ENCODE measurements at regions not wholly inside any gene's neighbourhood (a gene's known extent, or its start where the extent isn't known, plus 50 kb on each side); places are given as distances from the start of the nearest gene placed in this dataset.

- Histone ChIP-seq H3K27me3 (no peaks in the 10 kb centered on the region), H4K20me1 (no peaks in the 10 kb centered on the region), H3K27ac (no peak overlapping the region), H3K36me3 (no peaks in the 10 kb centered on the region), H3K4me1 (no peaks in the 10 kb centered on the region), H3K9ac (no peak overlapping the region), H3K9me3 (replicated peaks in 1 of 11) (peaks cover 0 to 27% (median 14%) of the 10 kb centered on the region in 11 experiments; a peak in 15 of 22 replicates), H3K4me2 (no peak overlapping the region), H3K4me3 (no peak overlapping the region)
- no peak for TF ChIP-seq Cebpa-rat (IDR thresholded peaks at IDR 0.05)
Observed at GRCh38 chr4:154107337-154107736, 318.5 kb upstream of the SFRP2 start.

- H3K27me3 ChIP-seq, result no peaks in the 10 kb centered on the region
- H3K4me2 ChIP-seq, result peak overlapping the region in 1 of 11 experiments; percentile 14; a peak in 1 of 22 replicates
- no peak for TF ChIP-seq Cebpa-rat (IDR thresholded peaks at IDR 0.05)
- no peak overlapping the region for H3K4me3 ChIP-seq
- H4K20me1 ChIP-seq, result no peaks in the 10 kb centered on the region
- no peaks in the 10 kb centered on the region for H3K9me3 ChIP-seq (replicated peaks in 1 of 11)
- no peaks in the 10 kb centered on the region for H3K36me3 ChIP-seq
- H3K9ac ChIP-seq, result no peak overlapping the region
- no peak overlapping the region for H3K27ac ChIP-seq
- H3K4me1 ChIP-seq, result peaks cover 0 to 5% (median 0%) of the 10 kb centered on the region in 10 experiments; a peak in 1 of 20 replicates
Observed at GRCh38 chr4:154088741-154089140, 299.9 kb upstream of the SFRP2 start.

- Histone ChIP-seq H3K9me3 (replicated peaks in 1 of 11) (no peaks in the 10 kb centered on the region), H3K36me3 (no peaks in the 10 kb centered on the region), H3K4me1 (peaks cover 0 to 5% (median 0%) of the 10 kb centered on the region in 10 experiments; a peak in 1 of 20 replicates), H4K20me1 (no peaks in the 10 kb centered on the region; a peak in 1 of 22 replicates), H3K27me3 (no peaks in the 10 kb centered on the region), H3K27ac (no peak overlapping the region), H3K9ac (no peak overlapping the region), H3K4me3 (no peak overlapping the region), H3K4me2 (no peak overlapping the region)
- TF ChIP-seq Cebpa-rat (IDR thresholded peaks at IDR 0.05), result no peak
Observed at GRCh38 chr4:154086247-154086646, 297.4 kb upstream of the SFRP2 start.

GRCh38 chr4:154084864-154085263 lies 296.0 kb upstream of the SFRP2 start:
- Histone ChIP-seq H3K27me3 (no peaks in the 10 kb centered on the region), H3K27ac (no peak overlapping the region), H3K36me3 (no peaks in the 10 kb centered on the region), H3K4me1 (peaks cover 0 to 5% (median 0%) of the 10 kb centered on the region in 10 experiments; a peak in 1 of 20 replicates), H3K4me2 (no peak overlapping the region), H3K9me3 (replicated peaks in 1 of 11) (no peaks in the 10 kb centered on the region), H3K9ac (no peak overlapping the region), H4K20me1 (no peaks in the 10 kb centered on the region; a peak in 1 of 22 replicates), H3K4me3 (no peak overlapping the region)
- no peak for TF ChIP-seq Cebpa-rat (IDR thresholded peaks at IDR 0.05)

- no peak for TF ChIP-seq Cebpa-rat (IDR thresholded peaks at IDR 0.05)
- no peaks in the 10 kb centered on the region for H3K9me3 ChIP-seq (replicated peaks in 1 of 11)
- no peak overlapping the region for H3K4me3 ChIP-seq
- H3K36me3 ChIP-seq, result no peaks in the 10 kb centered on the region
- H3K27me3 ChIP-seq, result no peaks in the 10 kb centered on the region
- no peaks in the 10 kb centered on the region for H3K4me1 ChIP-seq
- H3K27ac ChIP-seq, result no peak overlapping the region
- no peak overlapping the region for H3K9ac ChIP-seq
- no peaks in the 10 kb centered on the region; a peak in 1 of 22 replicates for H4K20me1 ChIP-seq
- H3K4me2 ChIP-seq, result no peak overlapping the region
Observed at GRCh38 chr4:154082760-154083535, 294.1 kb upstream of the SFRP2 start.

GRCh38 chr4:154081391-154081790 lies 292.5 kb upstream of the SFRP2 start:
- TF ChIP-seq Cebpa-rat (IDR thresholded peaks at IDR 0.05), result no peak
- H3K27ac ChIP-seq, result no peak overlapping the region
- H3K4me1 ChIP-seq, result no peaks in the 10 kb centered on the region
- no peaks in the 10 kb centered on the region for H3K9me3 ChIP-seq (replicated peaks in 1 of 11)
- H3K4me3 ChIP-seq, result no peak overlapping the region
- no peaks in the 10 kb centered on the region for H3K36me3 ChIP-seq
- H3K27me3 ChIP-seq, result no peaks in the 10 kb centered on the region
- no peak overlapping the region for H3K4me2 ChIP-seq
- H3K9ac ChIP-seq, result no peak overlapping the region
- no peaks in the 10 kb centered on the region; a peak in 1 of 22 replicates for H4K20me1 ChIP-seq

GRCh38 chr4:154078504-154079350 lies 289.8 kb upstream of the SFRP2 start:
- Histone ChIP-seq H3K9me3 (replicated peaks in 1 of 11) (no peaks in the 10 kb centered on the region), H3K4me2 (no peak overlapping the region), H4K20me1 (no peaks in the 10 kb centered on the region; a peak in 1 of 22 replicates), H3K27me3 (no peaks in the 10 kb centered on the region), H3K36me3 (no peaks in the 10 kb centered on the region), H3K4me1 (peaks cover 0 to under 1% (median 0%) of the 10 kb centered on the region in 10 experiments; a peak in 1 of 20 replicates), H3K27ac (no peak overlapping the region), H3K9ac (no peak overlapping the region), H3K4me3 (no peak overlapping the region)
- TF ChIP-seq Cebpa-rat (IDR thresholded peaks at IDR 0.05), result no peak

- no peaks in the 10 kb centered on the region for H3K27me3 ChIP-seq
- TF ChIP-seq Cebpa-rat (IDR thresholded peaks at IDR 0.05), result no peak
- H3K9ac ChIP-seq, result no peak overlapping the region
- peaks cover 0 to 9% (median 0%) of the 10 kb centered on the region in 10 experiments; a peak in 2 of 20 replicates for H3K4me1 ChIP-seq
- no peaks in the 10 kb centered on the region for H4K20me1 ChIP-seq
- no peak overlapping the region for H3K4me3 ChIP-seq
- peaks cover 0 to 14% (median 6%) of the 10 kb centered on the region in 11 experiments; a peak in 9 of 22 replicates for H3K9me3 ChIP-seq (replicated peaks in 1 of 11)
- no peak overlapping the region for H3K27ac ChIP-seq
- no peak overlapping the region for H3K4me2 ChIP-seq
- H3K36me3 ChIP-seq, result no peaks in the 10 kb centered on the region
Observed at GRCh38 chr4:154076921-154077320, 288.0 kb upstream of the SFRP2 start.

- Histone ChIP-seq H3K4me2 (peak overlapping the region in 2 of 11 experiments; percentile 16 to 30; a peak in 3 of 22 replicates), H3K27ac (peak overlapping the region in 2 of 11 experiments; percentile 37 to 38; a peak in 3 of 22 replicates), H4K20me1 (no peaks in the 10 kb centered on the region), H3K9me3 (replicated peaks in 1 of 11) (peaks cover 0 to 15% (median 6%) of the 10 kb centered on the region in 11 experiments; a peak in 9 of 22 replicates), H3K4me3 (no peak overlapping the region), H3K36me3 (no peaks in the 10 kb centered on the region), H3K27me3 (no peaks in the 10 kb centered on the region), H3K9ac (no peak overlapping the region), H3K4me1 (peaks cover 0 to 9% (median 0%) of the 10 kb centered on the region in 10 experiments; a peak in 2 of 20 replicates)
- TF ChIP-seq Cebpa-rat (IDR thresholded peaks at IDR 0.05), result no peak
Observed at GRCh38 chr4:154073107-154073822, 284.4 kb upstream of the SFRP2 start.
